WTC11 (cell line): ENCODE measurements at regions not wholly inside any gene's neighbourhood (a gene's known extent, or its start where the extent isn't known, plus 50 kb on each side); places are given as distances from the start of the nearest gene placed in this dataset.

Source experiments
- CBFB ChIP-seq: sonication (generic); formaldehyde crosslinking; IDR thresholded peaks from 2 replicates; pipeline ENCODE4 v1.8.1; 2022; ENCODE audit warnings: mild to moderate bottlenecking, low read depth, missing genetic modification reagents
- CREM ChIP-seq: sonication (generic); formaldehyde crosslinking; IDR thresholded peaks from 2 replicates; pipeline ENCODE4 v1.8.1; 2022; ENCODE audit warnings: mild to moderate bottlenecking, missing genetic modification reagents, moderate library complexity
- NFYB ChIP-seq: sonication (generic); formaldehyde crosslinking; conservative IDR thresholded peaks from 2 replicates; pipeline ENCODE4 v1.8.0; 2022; ENCODE audit warnings: low read depth, missing genetic modification reagents
- SP1 ChIP-seq: sonication (generic); formaldehyde crosslinking; conservative IDR thresholded peaks from 2 replicates; pipeline ENCODE4 v1.8.1; 2022; ENCODE audit warnings: missing genetic modification reagents
- ZNF121 ChIP-seq: sonication (generic); formaldehyde crosslinking; IDR thresholded peaks from 2 replicates; pipeline ENCODE4 v1.8.0; 2023; ENCODE audit warnings: missing genetic modification reagents
- TF ChIP-seq, protein P1 (sequence below): fragments of 200-600 bp; IDR thresholded peaks from 2 replicates; pipeline ENCODE4 v1.8.0; 2022; ENCODE audit warnings: antibody characterized with exemption
- TF ChIP-seq, protein P2 (sequence below): sonication (generic); formaldehyde crosslinking; IDR thresholded peaks from 2 replicates; pipeline ENCODE4 v1.8.0; 2022; ENCODE audit warnings: mild to moderate bottlenecking, missing genetic modification reagents
- TF ChIP-seq, protein P3 (sequence below): sonication (generic); formaldehyde crosslinking; IDR thresholded peaks from 2 replicates; pipeline ENCODE4 v1.8.1; 2023; ENCODE audit warnings: mild to moderate bottlenecking, moderate library complexity, missing genetic modification reagents
- TF ChIP-seq, protein P4 (sequence below): sonication (generic); formaldehyde crosslinking; IDR thresholded peaks from 2 replicates; pipeline ENCODE4 v1.8.1; 2022; ENCODE audit warnings: mild to moderate bottlenecking, missing genetic modification reagents, moderate library complexity, borderline replicate concordance
- TF ChIP-seq, protein P5 (sequence below): sonication (generic); formaldehyde crosslinking; IDR thresholded peaks from 2 replicates; pipeline ENCODE4 v1.8.1; 2022; ENCODE audit warnings: missing genetic modification reagents, borderline replicate concordance
- TF ChIP-seq, protein P6 (sequence below): sonication (generic); formaldehyde crosslinking; IDR thresholded peaks from 2 replicates; pipeline ENCODE4 v1.8.0; 2022; ENCODE audit warnings: missing genetic modification reagents
- TF ChIP-seq, protein P7 (sequence below): sonication (generic); formaldehyde crosslinking; IDR thresholded peaks from 2 replicates; pipeline ENCODE4 v1.8.1; 2022; ENCODE audit warnings: low read depth, missing genetic modification reagents, borderline replicate concordance

DNA sequence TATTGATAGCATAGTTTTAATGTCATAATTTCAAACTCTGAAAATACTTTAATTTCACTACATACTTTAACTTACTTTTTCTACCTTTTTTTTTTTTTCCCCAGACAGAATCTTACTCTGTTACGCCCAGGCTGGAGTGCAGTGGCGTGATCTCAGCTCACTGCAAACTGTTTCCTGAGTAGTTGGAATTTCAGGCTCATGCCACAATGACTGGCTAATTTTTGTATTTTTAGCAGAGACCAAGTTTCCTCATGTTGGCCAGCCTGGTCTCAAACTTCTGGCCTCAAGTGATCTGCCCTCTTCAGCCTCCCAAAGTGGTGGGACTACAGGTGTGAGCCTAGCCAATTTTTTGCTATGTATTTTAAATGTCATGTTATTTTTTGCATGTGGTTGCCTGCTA is 741.6 kb downstream of the TRAM1L1 start:
- TF ChIP-seq ZNF121 (CRISPR knock-in tag): no peak
- TF ChIP-seq, protein P1, sequence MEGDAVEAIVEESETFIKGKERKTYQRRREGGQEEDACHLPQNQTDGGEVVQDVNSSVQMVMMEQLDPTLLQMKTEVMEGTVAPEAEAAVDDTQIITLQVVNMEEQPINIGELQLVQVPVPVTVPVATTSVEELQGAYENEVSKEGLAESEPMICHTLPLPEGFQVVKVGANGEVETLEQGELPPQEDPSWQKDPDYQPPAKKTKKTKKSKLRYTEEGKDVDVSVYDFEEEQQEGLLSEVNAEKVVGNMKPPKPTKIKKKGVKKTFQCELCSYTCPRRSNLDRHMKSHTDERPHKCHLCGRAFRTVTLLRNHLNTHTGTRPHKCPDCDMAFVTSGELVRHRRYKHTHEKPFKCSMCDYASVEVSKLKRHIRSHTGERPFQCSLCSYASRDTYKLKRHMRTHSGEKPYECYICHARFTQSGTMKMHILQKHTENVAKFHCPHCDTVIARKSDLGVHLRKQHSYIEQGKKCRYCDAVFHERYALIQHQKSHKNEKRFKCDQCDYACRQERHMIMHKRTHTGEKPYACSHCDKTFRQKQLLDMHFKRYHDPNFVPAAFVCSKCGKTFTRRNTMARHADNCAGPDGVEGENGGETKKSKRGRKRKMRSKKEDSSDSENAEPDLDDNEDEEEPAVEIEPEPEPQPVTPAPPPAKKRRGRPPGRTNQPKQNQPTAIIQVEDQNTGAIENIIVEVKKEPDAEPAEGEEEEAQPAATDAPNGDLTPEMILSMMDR: no peak
- TF ChIP-seq CBFB (CRISPR knock-in tag): no peak
- TF ChIP-seq, protein P2, sequence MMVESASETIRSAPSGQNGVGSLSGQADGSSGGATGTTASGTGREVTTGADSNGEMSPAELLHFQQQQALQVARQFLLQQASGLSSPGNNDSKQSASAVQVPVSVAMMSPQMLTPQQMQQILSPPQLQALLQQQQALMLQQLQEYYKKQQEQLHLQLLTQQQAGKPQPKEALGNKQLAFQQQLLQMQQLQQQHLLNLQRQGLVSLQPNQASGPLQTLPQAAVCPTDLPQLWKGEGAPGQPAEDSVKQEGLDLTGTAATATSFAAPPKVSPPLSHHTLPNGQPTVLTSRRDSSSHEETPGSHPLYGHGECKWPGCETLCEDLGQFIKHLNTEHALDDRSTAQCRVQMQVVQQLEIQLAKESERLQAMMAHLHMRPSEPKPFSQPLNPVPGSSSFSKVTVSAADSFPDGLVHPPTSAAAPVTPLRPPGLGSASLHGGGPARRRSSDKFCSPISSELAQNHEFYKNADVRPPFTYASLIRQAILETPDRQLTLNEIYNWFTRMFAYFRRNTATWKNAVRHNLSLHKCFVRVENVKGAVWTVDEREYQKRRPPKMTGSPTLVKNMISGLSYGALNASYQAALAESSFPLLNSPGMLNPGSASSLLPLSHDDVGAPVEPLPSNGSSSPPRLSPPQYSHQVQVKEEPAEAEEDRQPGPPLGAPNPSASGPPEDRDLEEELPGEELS (CRISPR knock-in tag): no peak
- TF ChIP-seq, protein P3, sequence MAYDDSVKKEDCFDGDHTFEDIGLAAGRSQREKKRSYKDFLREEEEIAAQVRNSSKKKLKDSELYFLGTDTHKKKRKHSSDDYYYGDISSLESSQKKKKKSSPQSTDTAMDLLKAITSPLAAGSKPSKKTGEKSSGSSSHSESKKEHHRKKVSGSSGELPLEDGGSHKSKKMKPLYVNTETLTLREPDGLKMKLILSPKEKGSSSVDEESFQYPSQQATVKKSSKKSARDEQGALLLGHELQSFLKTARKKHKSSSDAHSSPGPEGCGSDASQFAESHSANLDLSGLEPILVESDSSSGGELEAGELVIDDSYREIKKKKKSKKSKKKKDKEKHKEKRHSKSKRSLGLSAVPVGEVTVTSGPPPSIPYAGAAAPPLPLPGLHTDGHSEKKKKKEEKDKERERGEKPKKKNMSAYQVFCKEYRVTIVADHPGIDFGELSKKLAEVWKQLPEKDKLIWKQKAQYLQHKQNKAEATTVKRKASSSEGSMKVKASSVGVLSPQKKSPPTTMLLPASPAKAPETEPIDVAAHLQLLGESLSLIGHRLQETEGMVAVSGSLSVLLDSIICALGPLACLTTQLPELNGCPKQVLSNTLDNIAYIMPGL (CRISPR knock-in tag): no peak
- TF ChIP-seq SP1: no peak
- TF ChIP-seq, protein P4, sequence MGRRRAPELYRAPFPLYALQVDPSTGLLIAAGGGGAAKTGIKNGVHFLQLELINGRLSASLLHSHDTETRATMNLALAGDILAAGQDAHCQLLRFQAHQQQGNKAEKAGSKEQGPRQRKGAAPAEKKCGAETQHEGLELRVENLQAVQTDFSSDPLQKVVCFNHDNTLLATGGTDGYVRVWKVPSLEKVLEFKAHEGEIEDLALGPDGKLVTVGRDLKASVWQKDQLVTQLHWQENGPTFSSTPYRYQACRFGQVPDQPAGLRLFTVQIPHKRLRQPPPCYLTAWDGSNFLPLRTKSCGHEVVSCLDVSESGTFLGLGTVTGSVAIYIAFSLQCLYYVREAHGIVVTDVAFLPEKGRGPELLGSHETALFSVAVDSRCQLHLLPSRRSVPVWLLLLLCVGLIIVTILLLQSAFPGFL (CRISPR knock-in tag): no peak
- TF ChIP-seq NFYB: no peak
- TF ChIP-seq, protein P5, sequence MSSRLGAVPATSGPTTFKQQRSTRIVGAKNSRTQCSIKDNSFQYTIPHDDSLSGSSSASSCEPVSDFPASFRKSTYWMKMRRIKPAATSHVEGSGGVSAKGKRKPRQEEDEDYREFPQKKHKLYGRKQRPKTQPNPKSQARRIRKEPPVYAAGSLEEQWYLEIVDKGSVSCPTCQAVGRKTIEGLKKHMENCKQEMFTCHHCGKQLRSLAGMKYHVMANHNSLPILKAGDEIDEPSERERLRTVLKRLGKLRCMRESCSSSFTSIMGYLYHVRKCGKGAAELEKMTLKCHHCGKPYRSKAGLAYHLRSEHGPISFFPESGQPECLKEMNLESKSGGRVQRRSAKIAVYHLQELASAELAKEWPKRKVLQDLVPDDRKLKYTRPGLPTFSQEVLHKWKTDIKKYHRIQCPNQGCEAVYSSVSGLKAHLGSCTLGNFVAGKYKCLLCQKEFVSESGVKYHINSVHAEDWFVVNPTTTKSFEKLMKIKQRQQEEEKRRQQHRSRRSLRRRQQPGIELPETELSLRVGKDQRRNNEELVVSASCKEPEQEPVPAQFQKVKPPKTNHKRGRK: no peak
- TF ChIP-seq, protein P6, sequence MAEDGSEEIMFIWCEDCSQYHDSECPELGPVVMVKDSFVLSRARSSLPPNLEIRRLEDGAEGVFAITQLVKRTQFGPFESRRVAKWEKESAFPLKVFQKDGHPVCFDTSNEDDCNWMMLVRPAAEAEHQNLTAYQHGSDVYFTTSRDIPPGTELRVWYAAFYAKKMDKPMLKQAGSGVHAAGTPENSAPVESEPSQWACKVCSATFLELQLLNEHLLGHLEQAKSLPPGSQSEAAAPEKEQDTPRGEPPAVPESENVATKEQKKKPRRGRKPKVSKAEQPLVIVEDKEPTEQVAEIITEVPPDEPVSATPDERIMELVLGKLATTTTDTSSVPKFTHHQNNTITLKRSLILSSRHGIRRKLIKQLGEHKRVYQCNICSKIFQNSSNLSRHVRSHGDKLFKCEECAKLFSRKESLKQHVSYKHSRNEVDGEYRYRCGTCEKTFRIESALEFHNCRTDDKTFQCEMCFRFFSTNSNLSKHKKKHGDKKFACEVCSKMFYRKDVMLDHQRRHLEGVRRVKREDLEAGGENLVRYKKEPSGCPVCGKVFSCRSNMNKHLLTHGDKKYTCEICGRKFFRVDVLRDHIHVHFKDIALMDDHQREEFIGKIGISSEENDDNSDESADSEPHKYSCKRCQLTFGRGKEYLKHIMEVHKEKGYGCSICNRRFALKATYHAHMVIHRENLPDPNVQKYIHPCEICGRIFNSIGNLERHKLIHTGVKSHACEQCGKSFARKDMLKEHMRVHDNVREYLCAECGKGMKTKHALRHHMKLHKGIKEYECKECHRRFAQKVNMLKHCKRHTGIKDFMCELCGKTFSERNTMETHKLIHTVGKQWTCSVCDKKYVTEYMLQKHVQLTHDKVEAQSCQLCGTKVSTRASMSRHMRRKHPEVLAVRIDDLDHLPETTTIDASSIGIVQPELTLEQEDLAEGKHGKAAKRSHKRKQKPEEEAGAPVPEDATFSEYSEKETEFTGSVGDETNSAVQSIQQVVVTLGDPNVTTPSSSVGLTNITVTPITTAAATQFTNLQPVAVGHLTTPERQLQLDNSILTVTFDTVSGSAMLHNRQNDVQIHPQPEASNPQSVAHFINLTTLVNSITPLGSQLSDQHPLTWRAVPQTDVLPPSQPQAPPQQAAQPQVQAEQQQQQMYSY (CRISPR knock-in tag): no peak
- TF ChIP-seq, protein P7, sequence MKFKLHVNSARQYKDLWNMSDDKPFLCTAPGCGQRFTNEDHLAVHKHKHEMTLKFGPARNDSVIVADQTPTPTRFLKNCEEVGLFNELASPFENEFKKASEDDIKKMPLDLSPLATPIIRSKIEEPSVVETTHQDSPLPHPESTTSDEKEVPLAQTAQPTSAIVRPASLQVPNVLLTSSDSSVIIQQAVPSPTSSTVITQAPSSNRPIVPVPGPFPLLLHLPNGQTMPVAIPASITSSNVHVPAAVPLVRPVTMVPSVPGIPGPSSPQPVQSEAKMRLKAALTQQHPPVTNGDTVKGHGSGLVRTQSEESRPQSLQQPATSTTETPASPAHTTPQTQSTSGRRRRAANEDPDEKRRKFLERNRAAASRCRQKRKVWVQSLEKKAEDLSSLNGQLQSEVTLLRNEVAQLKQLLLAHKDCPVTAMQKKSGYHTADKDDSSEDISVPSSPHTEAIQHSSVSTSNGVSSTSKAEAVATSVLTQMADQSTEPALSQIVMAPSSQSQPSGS (CRISPR knock-in tag): no peak
- no peak for TF ChIP-seq CREM (CRISPR knock-in tag)
